HEK293T (cell line): ENCODE measurements at regions not wholly inside any gene's neighbourhood (a gene's known extent, or its start where the extent isn't known, plus 50 kb on each side); places are given as distances from the start of the nearest gene placed in this dataset.

Experiments used
- ARNT ChIP-seq: fragments of 450-650 bp; IDR thresholded peaks from 2 replicates; pipeline ENCODE4 v1.6.1; 2017; ENCODE audit warnings: mild to moderate bottlenecking
- FOXA1 ChIP-seq: fragments of 450-650 bp; IDR thresholded peaks from 2 replicates; pipeline ENCODE4 v1.6.1; 2016; ENCODE audit warnings: mild to moderate bottlenecking
- FOXK2 ChIP-seq: fragments of 450-650 bp; IDR thresholded peaks from 2 replicates; pipeline ENCODE4 v1.6.1; 2016; ENCODE audit warnings: mild to moderate bottlenecking
- FOXM1 ChIP-seq: fragments of 450-650 bp; IDR thresholded peaks from 2 replicates; pipeline ENCODE4 v1.6.1; 2017; ENCODE audit warnings: mild to moderate bottlenecking, borderline replicate concordance
- L3MBTL2 ChIP-seq: fragments of 450-650 bp; conservative IDR thresholded peaks from 2 replicates; pipeline ENCODE4 v1.6.1; 2016; ENCODE audit warnings: mild to moderate bottlenecking
- LEF1 ChIP-seq: fragments of 450-650 bp; IDR thresholded peaks from 2 replicates; pipeline ENCODE4 v1.6.1; 2017; ENCODE audit warnings: mild to moderate bottlenecking, borderline replicate concordance
- NFRKB ChIP-seq: fragments of 450-650 bp; IDR thresholded peaks from 2 replicates; pipeline ENCODE4 v1.6.1; 2016; ENCODE audit warnings: mild to moderate bottlenecking, moderate library complexity
- SP1 ChIP-seq: fragments of 450-650 bp; IDR thresholded peaks from 2 replicates; pipeline ENCODE4 v1.6.1; 2017
- SUZ12 ChIP-seq: fragments of 450-650 bp; IDR thresholded peaks from 2 replicates; pipeline ENCODE4 v1.6.1; 2016; ENCODE audit warnings: mild to moderate bottlenecking
- TARDBP ChIP-seq: fragments of 450-650 bp; IDR thresholded peaks from 2 replicates; pipeline ENCODE4 v1.6.1; 2016
- ZNF384 ChIP-seq: fragments of 450-650 bp; IDR thresholded peaks from 2 replicates; pipeline ENCODE4 v1.6.1; 2016

DNA sequence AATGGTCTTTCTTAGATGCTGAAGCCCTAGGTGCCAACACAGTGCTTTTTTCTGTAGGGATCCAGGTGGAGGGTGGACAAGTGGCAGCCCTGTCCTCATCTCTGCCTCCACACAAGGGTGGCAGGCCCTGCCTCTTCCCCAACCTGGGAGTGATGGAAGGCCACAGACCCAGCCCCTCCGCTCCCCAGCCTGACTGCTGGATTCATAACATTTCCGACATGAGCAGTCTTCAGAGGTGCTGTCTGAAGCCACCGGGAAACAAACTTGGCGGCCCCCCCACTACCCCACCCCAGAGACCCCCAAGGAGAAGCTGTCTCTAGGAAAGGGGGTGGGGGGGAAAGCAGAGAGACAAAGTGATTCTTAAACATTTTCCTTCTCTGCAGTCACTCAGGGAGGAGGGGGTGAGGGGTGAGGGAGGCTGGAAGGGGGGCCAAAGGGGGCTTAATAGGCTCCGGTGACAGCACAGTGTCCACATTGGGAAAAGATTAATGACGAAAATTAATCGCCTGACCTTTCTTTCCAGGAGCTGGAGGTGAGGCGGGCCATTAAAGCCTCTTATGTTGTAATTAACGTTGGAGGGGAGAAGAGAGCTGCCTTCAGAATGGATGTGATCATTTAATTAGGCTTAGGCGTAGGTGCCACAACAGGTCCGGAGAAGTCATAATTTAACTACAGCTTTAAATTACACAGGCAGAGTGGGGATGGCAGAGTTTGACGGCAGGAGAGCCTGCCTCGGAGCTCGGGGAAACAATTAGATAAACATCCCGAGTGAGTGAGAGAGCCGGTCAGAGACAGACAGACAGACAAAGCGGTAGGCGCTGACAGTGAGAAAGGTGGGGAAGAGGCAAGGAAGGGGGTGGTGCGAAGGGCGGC is 76.8 kb upstream of the FOXP4 start:
- no peak for TF ChIP-seq NFRKB
- no peak for TF ChIP-seq SUZ12
- no peak for TF ChIP-seq LEF1
- TF ChIP-seq L3MBTL2, result no peak
- no peak for TF ChIP-seq FOXK2
- TF ChIP-seq SP1, result no peak
- no peak for TF ChIP-seq FOXA1
- no peak for TF ChIP-seq ARNT
- no peak for TF ChIP-seq TARDBP
- no peak for TF ChIP-seq ZNF384
- TF ChIP-seq FOXM1, result no peak
